Right lobe of liver (tissue), 6 donors: ENCODE measurements at regions not wholly inside any gene's neighbourhood (a gene's known extent, or its start where the extent isn't known, plus 50 kb on each side); places are given as distances from the start of the nearest gene placed in this dataset.

Experiments used
- ATAC-seq, 4 donors: fragments of 200-7000 bp; cut with Tn5 transposase; one replicate each; pipeline ENCODE4 v1.9.1; 2020; ENCODE audit warnings: mild to moderate bottlenecking in 4 of 4, moderate library complexity in 4 of 4
- DNase-seq, 3 donors: peaks; one replicate each; pipeline ENCODE4 v3.0.0-alpha.2; 2020
- H3K27ac ChIP-seq, 3 donors: fragments of 200-600 bp; one replicate each; pipeline ENCODE4 v1.8.0; 2022
- H3K27me3 ChIP-seq, 2 donors: fragments of 200-600 bp; one replicate each; pipeline ENCODE4 v1.8.0; 2022
- H3K36me3 ChIP-seq, 4 donors: fragments of 200-600 bp; sonication (generic) in 1 of 4; one replicate each; pipeline versions ENCODE4 v1.5.1 to v1.8.0; 2017 to 2022; ENCODE audit warnings: control low read depth in 1 of 4
- H3K4me1 ChIP-seq, 4 donors: fragments of 200-600 bp; sonication (generic) in 1 of 4; one replicate each; pipeline versions ENCODE4 v1.5.1 to v1.8.0; 2017 to 2022; ENCODE audit warnings: control low read depth in 1 of 4
- H3K4me3 ChIP-seq, 3 donors: fragments of 200-600 bp; one replicate each; pipeline ENCODE4 v1.8.0; 2022
- H3K9me3 ChIP-seq, 4 donors: fragments of 200-600 bp; sonication (generic) in 1 of 4; one replicate each; pipeline versions ENCODE4 v1.5.1 to v1.8.0; 2017 to 2022; ENCODE audit warnings: control low read depth in 1 of 4
- CTCF ChIP-seq, 4 donors: fragments of 200-600 bp in 3 of 4; fragments of 450-650 bp in 1 of 4; IDR thresholded peaks; one replicate each; pipeline versions ENCODE4 v1.5.1 to v1.8.0; 2016 to 2022; ENCODE audit warnings: antibody characterized with exemption in 4 of 4, mild to moderate bottlenecking in 2 of 4
- POLR2A ChIP-seq: fragments of 450-650 bp; IDR thresholded peaks from one replicate; pipeline ENCODE4 v1.6.1; 2017; ENCODE audit warnings: antibody characterized with exemption, mild to moderate bottlenecking
- WGBS: methylation state at CpG from one replicate; pipeline ENCODE4 v1.1.6; 2018; ENCODE audit warnings: low coverage, low lambda C conversion rate; ENCODE audit not compliant: insufficient coverage; ENCODE audit errors: missing lambda C conversion rate; 5-methylcytosine and 5-hydroxymethylcytosine counted together
- intact Hi-C, 2 donors: fragments of 100-400 bp; cut with DNase I; formaldehyde crosslinking; loops; one replicate each; pipeline versions ENCODE4 v1.11.2 to v1.14.1; 2022
- donor health status: DM: no; HTN: yes; CAD: no.
- donor health status: DM: no; HTN: no; CAD: no.
- donor health status: DM: no; HTN: no; CAD: no.
- donor health status: DM: no; HTN: yes; CAD: no.
- donor health status: DM: no; HTN: yes; CAD: no.

- no peaks in the 10 kb centered on the region for H3K27me3 ChIP-seq
- H3K36me3 ChIP-seq, result no peaks in the 10 kb centered on the region
- TF ChIP-seq POLR2A, result no peak
- TF ChIP-seq CTCF (IDR thresholded peaks at IDR 0.05), result no peak
- ATAC-seq, result no peak
- H3K9me3 ChIP-seq, result no peaks in the 10 kb centered on the region
- WGBS, result 93% methylated on average over 2 of the region's 2 CpGs
- H3K4me1 ChIP-seq, result no peaks in the 10 kb centered on the region
- H3K27ac ChIP-seq, result no peak overlapping the region
- no peak overlapping the region for H3K4me3 ChIP-seq
- DNase-seq, result no peak
- intact Hi-C loops, result no loop called here
Observed at GRCh38 chr18:10217211-10217610, 237.2 kb upstream of the APCDD1 start.

DNA sequence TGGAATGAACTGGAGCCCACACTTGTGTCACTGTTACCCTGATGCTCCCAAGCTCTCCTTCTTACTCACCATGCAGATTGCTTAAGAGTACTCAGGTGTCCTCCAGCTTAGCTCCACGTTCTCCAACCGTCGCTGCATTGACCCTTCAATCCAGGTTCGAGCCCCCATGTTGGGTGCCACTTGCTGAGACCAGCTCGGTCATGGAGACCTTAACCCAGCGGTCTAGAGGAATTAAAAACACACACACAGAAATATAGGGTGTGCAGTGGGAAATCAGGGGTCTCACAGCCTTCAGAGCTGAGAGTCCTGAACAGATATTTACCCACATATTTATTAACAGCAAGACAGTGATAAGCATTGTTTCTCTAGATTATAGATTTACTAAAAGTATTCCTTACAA, 229.1 kb upstream of the APCDD1 start:
- Histone ChIP-seq H3K4me3 (no peak overlapping the region), H3K4me1 (no peaks in the 10 kb centered on the region), H3K27ac (no peak overlapping the region), H3K36me3 (no peaks in the 10 kb centered on the region), H3K9me3 (no peaks in the 10 kb centered on the region), H3K27me3 (no peaks in the 10 kb centered on the region)
- intact Hi-C loops, result no loop called here
- DNase-seq (no peak), ATAC-seq (no peak)
- 58% methylated on average over 4 of the region's 6 CpGs for WGBS
- TF ChIP-seq CTCF (IDR thresholded peaks at IDR 0.05) (no peak), POLR2A (no peak)

DNA sequence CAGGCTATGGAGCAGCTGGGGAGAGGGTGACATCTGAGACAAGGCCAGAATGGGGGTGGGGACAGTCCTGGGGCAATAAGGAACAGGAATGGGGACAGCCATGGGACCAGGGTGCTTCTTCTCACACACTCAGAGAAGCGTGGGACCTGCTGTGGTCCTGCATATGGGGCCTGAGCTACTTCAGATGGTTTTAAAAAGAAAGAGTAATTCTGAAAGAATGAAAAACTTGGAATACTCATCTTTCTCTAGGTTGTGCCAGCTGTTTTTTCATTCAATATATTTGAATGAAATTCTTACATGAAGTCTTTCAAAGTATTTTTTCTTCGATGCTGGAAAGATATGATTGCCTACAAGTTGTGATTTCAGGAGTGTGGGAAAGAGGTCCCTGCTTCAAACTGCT, 227.5 kb upstream of the APCDD1 start:
- TF ChIP-seq CTCF (IDR thresholded peaks at IDR 0.05), result no peak
- no peak for TF ChIP-seq POLR2A
- no peak for DNase-seq
- intact Hi-C loops, result no loop called here
- Histone ChIP-seq H3K4me3 (no peak overlapping the region), H3K27me3 (no peaks in the 10 kb centered on the region), H3K9me3 (no peaks in the 10 kb centered on the region), H3K36me3 (no peaks in the 10 kb centered on the region), H3K27ac (no peak overlapping the region), H3K4me1 (no peaks in the 10 kb centered on the region)
- no peak for ATAC-seq
- 83% methylated on average over 2 of the region's 2 CpGs for WGBS

- no peak overlapping the region for H3K27ac ChIP-seq
- TF ChIP-seq POLR2A, result no peak
- no peak for DNase-seq
- no peaks in the 10 kb centered on the region for H3K4me1 ChIP-seq
- ATAC-seq, result no peak
- H3K36me3 ChIP-seq, result no peaks in the 10 kb centered on the region
- no peaks in the 10 kb centered on the region for H3K27me3 ChIP-seq
- no peak overlapping the region for H3K4me3 ChIP-seq
- no peaks in the 10 kb centered on the region for H3K9me3 ChIP-seq
- intact Hi-C loops, result no loop called here
Observed at GRCh38 chr18:10228326-10228725, 226.1 kb upstream of the APCDD1 start.

GRCh38 chr18:10229458-10229857, 225.0 kb upstream of the APCDD1 start:
- Histone ChIP-seq H3K9me3 (no peaks in the 10 kb centered on the region), H3K4me3 (no peak overlapping the region), H3K4me1 (no peaks in the 10 kb centered on the region), H3K27me3 (no peaks in the 10 kb centered on the region), H3K27ac (no peak overlapping the region), H3K36me3 (no peaks in the 10 kb centered on the region)
- ATAC-seq, result no peak
- no CpG with 5 or more reads among the region's 3 CpGs for WGBS
- TF ChIP-seq CTCF (IDR thresholded peaks at IDR 0.05) (no peak), POLR2A (no peak)
- no peak for DNase-seq
- intact Hi-C loops, result no loop called here
